Endometrial microvascular endothelial cells (primary cell): ENCODE measurements at regions not wholly inside any gene's neighbourhood (a gene's known extent, or its start where the extent isn't known, plus 50 kb on each side); places are given as distances from the start of the nearest gene placed in this dataset.

ENCODE experiments used
- in situ Hi-C: cut with HindIII; loops from 2 replicates; pipeline ENCODE4 v1.10.0; 2017; ENCODE audit warnings: low sequenced_read_pairs, low pct_unique_long_range_greater_than_20kb; ENCODE audit errors: inconsistent ontology term

- in situ Hi-C loops, result no loop called here
These were observed 127.1 kb downstream of the KLF13 start for GRCh38 chr15:31453558-31454318.

GRCh38 chr15:31455499-31455898, 128.9 kb downstream of the KLF13 start:
- in situ Hi-C loops, result no loop called here

- in situ Hi-C loops, result no loop called here
These were observed 129.9 kb downstream of the KLF13 start for GRCh38 chr15:31456354-31457060.

GRCh38 chr15:31457161-31457560, 130.5 kb downstream of the KLF13 start:
- in situ Hi-C loops, result no loop called here

GRCh38 chr15:31457631-31458526, 131.2 kb downstream of the KLF13 start:
- in situ Hi-C loops, result no loop called here

GRCh38 chr15:31458596-31459399, 132.2 kb downstream of the KLF13 start:
- in situ Hi-C loops, result no loop called here

GRCh38 chr15:31459400-31459748, 132.7 kb downstream of the KLF13 start:
- in situ Hi-C loops, result no loop called here

GRCh38 chr15:31461375-31461774, 134.7 kb downstream of the KLF13 start:
- in situ Hi-C loops, result no loop called here

GRCh38 chr15:31461911-31462480, 135.4 kb downstream of the KLF13 start:
- in situ Hi-C loops, result no loop called here

- in situ Hi-C loops, result no loop called here
These were observed 137.0 kb downstream of the KLF13 start for GRCh38 chr15:31463521-31464102.

- in situ Hi-C loops, result no loop called here
These were observed 137.8 kb downstream of the KLF13 start for GRCh38 chr15:31464216-31465082.

GRCh38 chr15:31465083-31465955, 138.7 kb downstream of the KLF13 start:
- in situ Hi-C loops, result no loop called here

GRCh38 chr15:31467361-31467760, 140.7 kb downstream of the KLF13 start:
- in situ Hi-C loops, result no loop called here

- in situ Hi-C loops, result no loop called here
These were observed 142.5 kb downstream of the KLF13 start for GRCh38 chr15:31468911-31469785.

GRCh38 chr15:31469786-31470525, 143.3 kb downstream of the KLF13 start:
- in situ Hi-C loops, result loop anchor here (10.0 kb wide), 1 partner anchor 255 kb away; no protein-coding TSS in a partner anchor
